Transverse colon (tissue), 4 donors: ENCODE measurements at regions not wholly inside any gene's neighbourhood (a gene's known extent, or its start where the extent isn't known, plus 50 kb on each side); places are given as distances from the start of the nearest gene placed in this dataset.

ENCODE experiments used
- CTCF ChIP-seq, 5 experiments: fragments of 200-600 bp in 3 of 5; fragments of 450-650 bp in 2 of 5; sonication (generic) in 3 of 5; IDR thresholded peaks; 1 replicate in 2 of 5; 2 replicates in 3 of 5; pipeline ENCODE4 v1.5.1; 2016 to 2017; ENCODE audit warnings: antibody characterized with exemption in 5 of 5, inconsistent platforms in 3 of 5, mild to moderate bottlenecking in 2 of 5, moderate library complexity in 1 of 5
- POLR2AphosphoS5 ChIP-seq, 3 donors: sonication (generic); formaldehyde crosslinking; IDR thresholded peaks; one replicate each; pipeline ENCODE4 v1.6.1; 2016; ENCODE audit warnings: antibody characterized with exemption in 3 of 3

- TF ChIP-seq POLR2AphosphoS5 (IDR thresholded peaks at IDR 0.05) = no peak
- TF ChIP-seq CTCF (IDR thresholded peaks at IDR 0.05) = no peak
Measured at GRCh38 chr5:144548936-144549335, 378.3 kb downstream of the KCTD16 start.
